GM12872 (cell line): ENCODE measurements at regions not wholly inside any gene's neighbourhood (a gene's known extent, or its start where the extent isn't known, plus 50 kb on each side); places are given as distances from the start of the nearest gene placed in this dataset.

ENCODE experiments used
- TF ChIP-seq, protein P1 (sequence below): IDR thresholded peaks from 3 replicates; pipeline ENCODE4 v1.5.1; 2011; ENCODE audit warnings: low read depth, mild to moderate bottlenecking, low read length, moderate library complexity; ENCODE audit not compliant: insufficient read depth

DNA sequence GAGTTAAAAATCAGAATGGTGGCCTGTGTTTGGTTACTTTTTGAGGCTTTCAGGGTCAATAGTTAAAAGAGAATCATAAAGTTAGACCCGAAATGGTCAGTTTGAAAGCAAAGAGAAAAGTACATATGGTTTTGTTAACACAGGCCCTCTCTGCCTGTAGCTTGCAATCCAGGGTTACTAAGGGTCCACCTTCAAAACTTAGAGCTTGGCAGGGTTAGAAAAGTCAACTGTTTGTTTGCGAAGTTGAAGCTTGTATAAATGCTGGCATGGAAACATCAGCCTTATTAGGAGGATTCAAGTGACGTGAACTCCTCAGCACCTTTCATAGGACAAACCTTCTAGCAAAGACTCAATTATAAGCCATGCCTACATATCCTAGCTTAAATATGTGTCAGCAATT, 196.3 kb upstream of the SEMA3A start:
- TF ChIP-seq, protein P1, sequence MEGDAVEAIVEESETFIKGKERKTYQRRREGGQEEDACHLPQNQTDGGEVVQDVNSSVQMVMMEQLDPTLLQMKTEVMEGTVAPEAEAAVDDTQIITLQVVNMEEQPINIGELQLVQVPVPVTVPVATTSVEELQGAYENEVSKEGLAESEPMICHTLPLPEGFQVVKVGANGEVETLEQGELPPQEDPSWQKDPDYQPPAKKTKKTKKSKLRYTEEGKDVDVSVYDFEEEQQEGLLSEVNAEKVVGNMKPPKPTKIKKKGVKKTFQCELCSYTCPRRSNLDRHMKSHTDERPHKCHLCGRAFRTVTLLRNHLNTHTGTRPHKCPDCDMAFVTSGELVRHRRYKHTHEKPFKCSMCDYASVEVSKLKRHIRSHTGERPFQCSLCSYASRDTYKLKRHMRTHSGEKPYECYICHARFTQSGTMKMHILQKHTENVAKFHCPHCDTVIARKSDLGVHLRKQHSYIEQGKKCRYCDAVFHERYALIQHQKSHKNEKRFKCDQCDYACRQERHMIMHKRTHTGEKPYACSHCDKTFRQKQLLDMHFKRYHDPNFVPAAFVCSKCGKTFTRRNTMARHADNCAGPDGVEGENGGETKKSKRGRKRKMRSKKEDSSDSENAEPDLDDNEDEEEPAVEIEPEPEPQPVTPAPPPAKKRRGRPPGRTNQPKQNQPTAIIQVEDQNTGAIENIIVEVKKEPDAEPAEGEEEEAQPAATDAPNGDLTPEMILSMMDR = no peak

DNA sequence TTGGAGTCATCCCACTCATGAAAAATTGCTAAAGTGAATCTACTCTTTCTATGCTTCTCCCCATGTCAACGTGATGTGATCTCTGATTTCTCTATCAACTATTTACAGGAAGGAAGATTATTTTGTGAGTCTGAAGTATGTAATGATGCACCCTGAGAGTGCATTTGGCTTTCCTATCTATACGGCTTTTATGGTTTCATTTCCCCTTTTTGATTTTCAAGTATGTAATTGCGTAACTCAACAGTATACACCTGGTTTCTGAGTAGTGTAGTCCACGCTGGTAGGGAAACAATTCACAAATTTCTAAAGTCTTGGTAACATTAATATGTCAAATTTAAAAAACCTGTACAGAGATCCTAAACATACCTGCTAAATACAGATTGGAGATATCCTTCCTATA, 194.7 kb upstream of the SEMA3A start:
- TF ChIP-seq, protein P1 = no peak

DNA sequence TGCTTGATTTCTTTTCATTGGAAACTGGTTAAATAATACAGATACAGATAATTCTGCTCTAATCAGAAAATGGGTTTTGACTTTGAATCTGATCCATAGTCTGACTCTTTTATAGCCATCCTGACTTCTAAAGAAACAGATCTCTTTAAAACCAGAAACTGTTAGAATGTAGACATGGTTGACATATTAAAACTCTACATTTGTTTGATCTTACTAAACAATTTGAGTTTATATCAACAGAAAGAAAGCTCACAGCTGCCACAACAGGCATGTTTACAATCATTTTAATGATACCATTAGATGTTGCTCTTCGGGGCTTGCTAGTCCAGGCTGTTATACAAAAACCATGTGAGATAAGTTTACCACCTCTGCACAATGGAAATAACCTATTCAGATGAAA, 193.0 kb upstream of the SEMA3A start:
- TF ChIP-seq, protein P1 = no peak

DNA sequence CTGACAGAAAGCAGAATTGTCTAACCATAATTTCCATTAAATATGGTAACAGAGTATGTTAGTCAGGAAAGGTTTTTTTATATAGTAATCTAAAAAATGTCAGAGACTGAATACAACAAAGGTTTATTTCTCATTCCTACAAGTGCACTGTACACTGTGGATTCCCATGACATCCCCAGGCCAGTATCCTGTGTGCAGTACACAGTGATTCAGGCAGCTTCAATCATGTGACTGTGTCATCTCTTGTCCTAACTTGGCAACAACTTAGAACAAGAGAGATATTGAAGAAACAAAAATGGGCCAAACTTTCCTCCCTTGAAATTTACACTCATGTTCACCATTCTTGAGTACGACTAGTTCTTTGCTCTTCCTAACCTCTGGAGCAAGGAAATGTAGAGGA, 189.8 kb upstream of the SEMA3A start:
- TF ChIP-seq, protein P1 = no peak

DNA sequence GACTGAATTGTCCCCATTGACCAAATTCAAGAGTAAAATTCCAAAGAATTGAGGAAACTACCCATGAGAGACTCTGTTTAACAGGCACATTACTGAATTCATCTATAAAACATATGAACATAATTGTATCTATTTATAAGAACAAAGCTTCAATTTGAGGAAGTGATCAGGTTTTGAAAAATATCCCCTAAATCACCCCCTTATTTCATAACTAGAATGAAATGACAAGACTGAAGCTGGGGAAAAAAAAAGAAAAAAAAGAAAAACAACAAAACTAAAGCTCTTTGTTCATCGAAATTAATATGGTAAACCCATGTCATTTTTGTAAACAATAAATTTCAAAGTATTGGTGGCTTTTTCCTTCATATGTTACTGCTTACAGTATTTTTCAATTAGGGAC, 184.9 kb upstream of the SEMA3A start:
- TF ChIP-seq, protein P1 = no peak

DNA sequence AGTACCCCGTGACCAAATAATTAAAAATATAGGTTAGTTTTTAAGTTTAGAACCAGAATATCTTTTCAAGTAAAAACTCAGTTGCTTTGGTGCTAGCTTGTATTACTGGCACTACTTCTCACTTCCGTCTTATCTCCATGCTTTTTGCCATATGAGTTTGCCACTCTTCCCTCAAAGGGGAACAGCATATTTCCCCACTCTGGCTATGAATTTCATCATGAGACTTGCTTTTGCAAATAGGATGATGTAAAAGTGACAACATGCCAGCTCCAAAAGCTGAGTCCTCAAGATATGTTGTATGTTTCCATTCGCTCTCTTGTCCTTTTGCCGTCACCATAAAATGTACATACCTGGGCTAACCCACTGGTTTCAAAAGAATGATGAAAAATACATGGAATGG, 178.1 kb upstream of the SEMA3A start:
- TF ChIP-seq, protein P1 = no peak

DNA sequence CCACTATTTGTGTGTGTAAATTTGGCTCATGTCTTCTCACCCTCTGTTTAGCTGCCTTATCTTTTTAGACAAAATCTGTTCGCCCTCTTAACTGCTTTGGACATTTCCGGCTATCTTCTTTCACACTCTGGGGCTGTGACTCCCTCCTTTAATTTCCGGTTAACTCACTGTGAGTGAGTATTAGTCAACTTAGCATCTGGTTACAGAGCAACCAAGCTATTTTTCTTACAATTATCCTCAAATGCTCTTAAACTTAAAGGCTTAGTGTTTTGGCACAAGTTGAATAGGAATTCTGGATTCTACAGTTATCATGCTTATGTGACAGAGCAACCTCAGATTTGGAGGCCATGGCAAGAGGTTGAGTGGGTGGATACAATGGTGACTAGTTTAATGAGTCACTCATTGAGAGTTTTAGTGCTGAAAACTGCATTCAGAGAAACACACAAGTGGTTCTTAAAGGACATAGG, 177.6 kb upstream of the SEMA3A start:
- TF ChIP-seq, protein P1 = no peak

DNA sequence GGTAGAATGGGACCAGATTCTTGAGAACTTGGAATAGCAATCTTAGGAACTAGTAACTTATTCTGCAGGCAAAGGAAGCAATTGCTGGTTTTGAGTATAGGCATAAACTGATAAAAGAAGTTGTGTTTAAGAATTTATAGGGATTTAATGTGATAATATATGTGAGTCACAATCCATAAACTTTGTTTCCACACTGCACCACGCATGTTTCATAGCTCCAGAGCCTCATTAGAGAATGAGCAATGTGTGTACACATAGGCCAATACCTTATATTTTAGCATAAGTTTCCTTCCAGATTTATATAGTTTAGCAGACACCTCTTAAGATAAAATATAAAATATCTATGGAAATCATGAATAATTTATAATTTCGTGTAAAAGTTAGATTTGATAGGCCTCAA, 175.5 kb upstream of the SEMA3A start:
- TF ChIP-seq, protein P1 = no peak
